HG02870 (cell line): ENCODE measurements at regions not wholly inside any gene's neighbourhood (a gene's known extent, or its start where the extent isn't known, plus 50 kb on each side); places are given as distances from the start of the nearest gene placed in this dataset.
"Not testable (repeated sequence)": the region's sequence is repeated elsewhere in the genome, so short reads cannot be mapped to it uniquely, and the experiment has no call there.

ENCODE experiments used
- ATAC-seq: cut with Tn5 transposase; IDR thresholded peaks from one replicate; pipeline ENCODE4 v1.9.1; 2021; ENCODE audit warnings: mild to moderate bottlenecking, moderate library complexity; ENCODE audit not compliant: unreplicated experiment

DNA sequence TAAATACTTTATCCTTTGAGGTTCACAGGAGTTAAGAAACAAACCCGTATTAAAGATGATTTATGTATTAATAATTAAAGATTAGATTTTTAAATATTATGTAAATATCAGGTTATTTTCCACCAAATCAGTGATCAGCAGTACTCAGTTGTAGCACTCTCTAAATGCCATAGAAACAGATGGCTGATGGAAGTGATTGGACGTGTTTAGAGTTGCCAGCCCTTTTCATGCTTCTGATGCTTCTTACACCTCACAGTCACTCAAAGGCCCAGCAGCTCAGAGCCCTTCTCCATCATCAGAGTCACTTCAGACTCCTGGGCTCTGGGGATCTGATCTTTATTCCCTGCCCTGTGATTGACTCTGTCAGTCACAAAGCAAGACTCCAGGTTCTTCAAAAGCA is 170.1 kb upstream of the PGRMC2 start:
- no peak for ATAC-seq

DNA sequence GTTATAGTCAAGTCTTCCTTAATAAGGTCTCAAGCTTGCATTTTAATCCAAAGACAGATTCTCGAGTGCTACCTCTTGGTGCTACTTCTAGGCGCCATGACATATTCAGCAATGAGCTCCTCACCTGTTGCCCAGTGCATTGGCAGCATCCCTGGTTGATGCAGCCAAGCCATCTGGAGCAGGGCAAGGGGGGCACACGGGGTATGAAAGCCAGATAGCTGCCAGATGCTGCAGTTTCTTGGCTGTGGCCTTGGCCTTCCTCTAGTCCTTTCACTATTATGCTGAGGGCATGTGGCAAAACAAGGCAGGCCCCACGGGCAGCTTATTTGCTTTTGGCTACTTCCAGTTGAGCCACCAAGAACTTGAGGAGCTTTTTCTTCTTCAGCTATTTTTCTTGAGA is 168.6 kb upstream of the PGRMC2 start:
- ATAC-seq: no peak

DNA sequence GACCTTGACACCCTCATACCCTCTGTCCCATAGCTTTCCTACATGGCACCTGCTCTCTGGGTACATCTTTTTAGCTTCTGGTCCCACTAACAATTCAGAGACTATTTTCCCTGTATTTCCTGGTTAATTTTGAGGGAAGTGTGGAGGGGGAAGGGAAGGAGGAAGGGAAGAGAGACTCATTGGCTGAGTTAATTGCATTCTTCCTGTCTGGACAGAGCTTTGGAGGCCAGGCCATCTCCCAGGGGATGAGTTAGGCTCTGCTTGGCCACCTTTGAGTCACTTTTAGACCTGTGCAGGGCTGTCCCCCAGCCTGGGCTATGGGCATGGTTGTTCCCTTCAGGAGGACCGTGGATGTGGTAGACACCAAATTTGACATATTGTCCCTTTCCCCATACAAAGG is 167.9 kb upstream of the PGRMC2 start:
- ATAC-seq: no peak

DNA sequence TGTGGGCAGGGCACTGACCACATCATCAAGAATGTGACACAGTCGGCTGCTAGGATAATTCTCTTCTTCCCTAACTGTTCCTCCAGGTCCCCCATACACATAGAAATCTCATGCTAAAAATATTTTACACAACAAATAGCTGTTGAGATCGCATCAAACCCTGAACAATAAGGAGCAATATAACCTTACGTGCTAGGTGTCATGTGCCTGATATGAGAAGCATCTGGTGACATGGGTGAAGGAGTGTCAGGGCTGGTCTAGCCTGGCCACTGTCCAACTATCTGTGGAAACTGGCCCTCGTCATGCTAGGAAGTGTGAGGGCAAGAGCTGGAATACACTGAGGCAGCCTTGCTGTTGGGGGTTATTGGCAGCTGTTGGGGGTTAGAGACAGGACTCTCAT is 167.3 kb upstream of the PGRMC2 start:
- ATAC-seq: no peak

DNA sequence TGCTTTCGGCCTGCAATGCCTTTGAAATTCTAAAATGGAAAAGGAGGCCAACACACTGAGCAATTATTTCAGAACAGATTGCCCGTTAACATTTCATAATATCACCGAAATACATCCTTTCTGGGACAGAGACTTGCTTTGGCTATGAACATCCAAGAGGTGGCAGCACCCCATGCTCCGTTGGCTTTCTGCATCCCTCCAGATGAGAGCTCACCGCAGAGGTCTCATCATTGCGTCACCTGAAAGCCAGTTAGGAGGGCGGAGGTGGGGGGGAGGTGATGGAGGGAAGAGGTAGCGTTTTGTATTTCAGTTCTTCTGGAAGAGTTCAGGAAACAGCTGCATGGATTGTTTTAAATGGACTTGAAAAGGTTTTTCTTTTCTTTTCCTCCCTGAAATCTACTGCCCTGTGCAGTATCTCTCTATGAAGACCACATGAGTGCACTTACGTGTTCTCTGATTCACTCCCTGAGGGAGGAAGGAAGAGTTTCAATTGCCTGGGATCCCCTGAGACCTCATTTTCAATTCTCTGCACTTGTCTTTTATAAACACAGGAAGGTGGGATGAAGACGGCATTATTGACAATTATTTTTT is 166.8 kb upstream of the PGRMC2 start:
- ATAC-seq: peak; percentile 99

DNA sequence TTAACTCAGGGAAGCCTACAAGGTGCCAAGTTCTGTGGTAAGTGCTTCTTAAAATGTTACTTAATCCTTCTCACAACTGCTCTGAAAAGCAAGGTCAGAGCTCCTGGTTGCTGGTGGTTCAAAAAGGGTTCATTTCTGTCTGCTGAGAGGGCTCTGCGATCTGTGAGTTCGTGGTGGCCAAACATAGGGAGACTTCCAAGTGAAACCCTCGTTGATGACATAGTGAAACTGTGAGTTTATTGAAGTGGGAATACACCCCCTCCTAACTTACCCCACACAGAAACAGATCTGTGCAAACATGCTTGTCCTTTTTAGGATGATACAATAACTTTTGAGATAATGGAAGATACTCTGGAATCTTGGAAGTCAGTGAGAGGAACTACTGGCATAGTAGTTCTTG is 164.8 kb upstream of the PGRMC2 start:
- no peak for ATAC-seq

DNA sequence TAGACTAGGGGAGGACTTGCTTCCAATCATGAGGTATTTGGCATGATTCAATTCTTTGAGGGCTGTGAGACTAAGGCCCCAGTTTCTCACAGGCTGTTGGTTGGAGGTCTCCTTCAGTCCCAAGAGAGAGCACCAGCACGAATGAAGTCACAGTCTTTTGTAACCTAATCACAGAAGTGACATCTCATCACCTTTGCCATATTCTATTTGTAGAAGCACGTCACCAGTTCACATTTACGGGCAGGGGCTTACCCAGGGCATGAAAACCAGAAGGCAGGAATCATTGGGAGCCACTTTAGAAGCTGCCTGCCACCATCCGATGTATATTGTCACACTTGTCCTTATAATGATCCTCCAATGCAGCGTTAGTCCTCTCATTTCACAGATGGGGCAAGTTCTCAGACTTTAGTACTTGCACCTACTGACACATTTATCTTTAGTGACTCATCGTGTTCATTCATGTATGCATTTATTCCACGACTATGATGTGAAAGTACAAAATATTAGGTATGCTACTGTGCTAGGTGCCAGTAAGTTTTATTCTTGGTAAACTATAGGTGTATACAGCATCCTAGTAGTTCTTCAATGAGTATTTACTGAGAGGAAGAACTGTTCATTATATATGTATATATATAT is 163.8 kb upstream of the PGRMC2 start:
- ATAC-seq: no peak

DNA sequence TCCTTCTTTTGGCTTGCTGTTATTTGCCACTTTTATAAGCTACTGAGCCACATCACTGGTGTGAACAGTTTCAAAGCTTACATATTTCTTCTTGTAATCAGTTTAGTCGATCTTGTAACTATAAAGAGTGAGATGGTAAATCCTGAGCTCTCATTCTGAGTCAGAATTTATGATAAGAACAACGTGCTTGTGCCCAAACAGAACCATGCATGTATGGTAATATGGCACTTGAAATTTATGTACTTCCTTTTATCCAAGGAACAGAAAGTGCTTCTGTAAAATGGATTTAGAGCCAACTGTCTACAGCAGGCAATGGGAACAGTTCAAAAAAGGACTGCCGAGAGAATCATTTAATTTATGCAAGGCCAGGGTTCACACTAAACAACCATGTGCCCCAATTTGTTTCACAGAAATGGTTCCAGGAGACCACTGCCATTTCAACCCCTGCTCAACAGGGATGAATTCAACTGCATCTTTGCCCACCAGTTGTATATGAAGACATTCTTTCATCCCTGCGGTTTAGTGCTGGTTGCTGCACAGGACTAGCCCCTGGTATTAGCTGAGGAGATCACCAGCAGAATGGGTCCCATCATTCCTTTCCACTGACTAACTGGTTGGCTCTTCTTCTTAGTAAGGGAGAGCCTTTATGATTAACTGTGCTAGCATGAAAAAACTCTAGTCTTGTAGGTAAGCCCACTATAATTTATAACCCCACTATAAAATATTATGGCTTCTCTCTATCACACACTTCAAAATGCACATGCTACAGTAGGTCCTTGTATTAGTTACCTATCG is 162.9 kb upstream of the PGRMC2 start:
- ATAC-seq: no peak

DNA sequence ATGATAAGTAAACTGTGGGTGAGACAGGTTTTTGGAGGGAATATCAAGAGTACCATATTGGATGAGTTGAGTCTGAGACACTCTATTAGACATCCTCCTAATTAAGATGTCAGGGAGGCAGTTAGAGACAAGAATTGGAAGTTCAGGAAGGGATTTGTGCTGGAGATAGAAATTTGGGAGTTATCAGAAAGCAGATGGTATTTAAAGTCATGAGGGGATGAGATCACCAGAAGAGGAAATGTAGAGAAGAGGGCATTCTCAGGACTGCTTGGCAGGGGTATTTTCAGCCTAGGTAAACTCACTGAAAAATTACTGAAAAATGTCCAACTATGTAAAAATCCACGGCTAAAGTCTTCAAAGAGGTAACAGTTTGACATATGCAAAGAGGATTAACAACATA is 161.6 kb upstream of the PGRMC2 start:
- no peak for ATAC-seq

DNA sequence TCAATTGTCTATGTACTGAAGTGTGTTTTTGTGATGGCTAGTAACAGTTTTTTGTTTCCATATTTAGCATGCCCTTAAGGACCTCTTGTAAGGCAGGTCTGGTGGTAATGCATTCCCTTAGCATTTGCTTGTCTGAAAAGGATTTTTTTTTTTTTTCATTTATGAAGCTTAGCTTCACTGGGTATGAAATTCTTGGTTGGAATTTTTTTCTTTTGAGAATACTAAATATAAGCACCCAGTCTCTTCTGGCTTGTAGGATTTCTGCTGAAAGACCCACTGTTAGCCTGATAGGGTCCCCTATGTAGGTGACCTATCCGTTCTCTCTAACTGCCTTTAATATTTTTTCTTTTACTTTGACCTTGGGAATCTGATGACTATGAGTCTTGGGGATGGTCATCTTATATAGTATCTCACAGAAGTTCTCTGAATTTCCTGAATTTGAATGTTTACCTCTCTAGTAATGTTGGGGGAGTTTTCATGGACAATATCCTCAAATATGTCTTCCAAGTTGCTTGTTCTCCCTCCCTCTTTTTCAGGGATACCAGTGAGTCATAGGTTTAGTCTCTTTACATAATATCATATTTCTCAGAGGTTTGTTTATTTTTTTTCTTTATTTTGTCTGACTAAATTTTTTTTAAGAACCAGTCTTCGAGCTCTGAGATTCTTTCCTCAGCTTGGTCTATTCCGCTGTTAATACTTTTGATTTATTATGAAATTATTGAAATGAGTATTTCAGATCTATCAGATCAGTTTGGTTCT is 157.1 kb upstream of the PGRMC2 start:
- ATAC-seq: no peak

DNA sequence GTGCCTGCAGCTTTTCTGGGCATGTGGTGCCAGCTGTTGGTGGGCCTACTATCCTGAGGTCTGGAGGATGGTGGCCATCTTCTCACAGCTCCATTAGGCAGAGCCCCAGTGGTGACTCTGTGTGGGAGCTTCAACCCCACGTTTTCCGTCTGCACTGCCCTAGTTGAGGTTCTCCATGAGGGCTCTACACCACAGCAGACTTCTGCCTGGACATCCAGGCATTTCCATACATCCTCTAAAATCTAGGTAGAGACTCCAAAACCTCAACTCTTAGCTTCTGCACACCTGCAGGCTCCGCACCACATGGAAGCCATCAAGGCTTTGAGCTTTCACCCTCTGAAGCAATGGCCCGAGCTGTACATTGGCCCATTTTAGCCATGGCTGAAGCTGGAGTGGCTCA is 153.3 kb upstream of the PGRMC2 start:
- no peak for ATAC-seq

DNA sequence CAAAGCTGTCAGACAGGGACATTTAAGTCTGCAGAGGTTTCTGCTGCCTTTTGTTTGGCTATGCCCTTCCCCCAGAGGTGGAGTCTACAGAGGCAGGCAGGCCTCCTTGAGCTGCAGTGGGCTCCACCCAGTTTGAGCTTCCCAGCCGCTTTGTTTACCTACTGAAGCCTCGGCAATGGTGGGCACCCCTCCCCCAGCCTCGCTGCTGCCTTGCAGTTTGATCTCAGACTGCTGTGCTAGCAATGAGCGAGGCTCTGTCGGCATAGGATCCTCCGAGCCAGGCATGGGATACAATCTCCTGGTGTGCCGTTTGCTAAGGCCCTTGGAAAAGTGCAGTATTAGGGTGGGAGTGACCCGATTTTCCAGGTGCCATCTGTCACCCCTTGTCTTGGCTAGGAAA is 149.4 kb upstream of the PGRMC2 start:
- ATAC-seq: not testable (repeated sequence)

DNA sequence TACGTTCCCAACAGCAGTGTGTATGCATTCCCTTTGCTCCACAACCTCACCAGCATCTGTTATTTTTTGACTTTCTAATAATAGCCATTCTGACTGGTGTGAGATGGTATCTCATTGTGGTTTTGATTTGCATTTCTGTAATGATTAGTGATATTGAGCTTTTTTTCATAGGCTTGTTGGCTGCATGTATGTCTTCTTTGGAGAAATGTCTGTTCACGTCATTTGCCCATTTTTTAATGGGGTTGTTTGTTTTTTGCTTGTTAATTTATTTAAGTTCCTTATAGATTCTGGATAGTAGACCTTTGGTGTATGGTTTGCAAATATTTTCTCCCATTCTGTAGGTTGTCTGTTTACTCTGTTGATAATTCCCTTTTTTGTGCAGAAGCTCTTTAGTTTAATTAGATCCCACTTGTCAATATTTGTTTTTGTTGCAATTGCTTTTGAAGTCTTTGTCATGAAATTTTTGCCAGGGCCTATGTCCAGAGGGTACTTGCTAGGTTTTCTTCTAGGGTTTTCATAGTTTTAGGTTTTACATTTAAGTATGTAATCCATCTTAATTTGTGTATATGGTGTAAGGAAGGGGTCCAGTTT is 141.5 kb upstream of the PGRMC2 start:
- not testable (repeated sequence) for ATAC-seq

DNA sequence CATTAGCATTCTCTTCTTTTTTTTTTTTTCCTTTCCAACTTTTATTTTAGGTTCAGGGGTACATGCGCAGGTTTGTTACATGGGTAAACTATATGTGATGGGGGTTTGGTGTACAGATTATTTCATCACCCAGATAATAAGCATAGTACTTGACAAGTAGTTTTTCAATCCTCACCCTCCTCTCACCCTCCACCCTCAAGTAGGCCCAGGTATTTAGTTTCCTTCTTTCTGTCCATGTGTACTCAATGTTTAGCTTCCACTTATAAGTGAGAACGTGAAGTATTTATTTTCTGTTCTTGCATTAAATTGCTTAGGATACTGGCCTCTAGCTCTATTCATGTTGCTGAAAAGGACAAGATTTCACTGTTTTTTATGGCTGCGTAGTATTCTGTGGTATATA is 140.8 kb upstream of the PGRMC2 start:
- no peak for ATAC-seq

DNA sequence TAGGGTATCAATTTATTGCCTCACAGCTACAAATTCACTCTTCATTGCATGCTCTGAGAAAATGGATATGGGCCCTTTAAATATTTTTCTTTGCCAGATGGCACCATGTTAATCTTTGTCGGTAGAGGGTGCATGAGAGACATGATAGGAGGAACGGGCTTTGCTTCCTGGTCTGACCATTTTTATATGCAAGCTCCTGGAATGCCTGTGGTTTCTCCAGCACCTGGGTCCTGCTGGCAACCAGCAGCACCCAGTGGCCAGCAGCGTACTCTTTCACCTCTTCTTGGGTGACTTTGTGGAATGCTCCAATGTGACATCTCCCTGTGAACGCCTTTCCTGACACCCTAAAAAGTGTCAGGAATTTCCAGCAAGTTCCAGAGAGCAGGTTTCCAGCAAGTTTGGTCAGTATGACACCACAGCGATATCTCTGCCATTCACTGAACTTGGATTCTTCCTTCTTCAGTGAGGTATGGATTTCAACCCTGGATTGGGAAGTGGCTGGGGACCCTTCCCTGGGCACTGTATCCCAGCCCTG is 140.3 kb upstream of the PGRMC2 start:
- no peak for ATAC-seq

DNA sequence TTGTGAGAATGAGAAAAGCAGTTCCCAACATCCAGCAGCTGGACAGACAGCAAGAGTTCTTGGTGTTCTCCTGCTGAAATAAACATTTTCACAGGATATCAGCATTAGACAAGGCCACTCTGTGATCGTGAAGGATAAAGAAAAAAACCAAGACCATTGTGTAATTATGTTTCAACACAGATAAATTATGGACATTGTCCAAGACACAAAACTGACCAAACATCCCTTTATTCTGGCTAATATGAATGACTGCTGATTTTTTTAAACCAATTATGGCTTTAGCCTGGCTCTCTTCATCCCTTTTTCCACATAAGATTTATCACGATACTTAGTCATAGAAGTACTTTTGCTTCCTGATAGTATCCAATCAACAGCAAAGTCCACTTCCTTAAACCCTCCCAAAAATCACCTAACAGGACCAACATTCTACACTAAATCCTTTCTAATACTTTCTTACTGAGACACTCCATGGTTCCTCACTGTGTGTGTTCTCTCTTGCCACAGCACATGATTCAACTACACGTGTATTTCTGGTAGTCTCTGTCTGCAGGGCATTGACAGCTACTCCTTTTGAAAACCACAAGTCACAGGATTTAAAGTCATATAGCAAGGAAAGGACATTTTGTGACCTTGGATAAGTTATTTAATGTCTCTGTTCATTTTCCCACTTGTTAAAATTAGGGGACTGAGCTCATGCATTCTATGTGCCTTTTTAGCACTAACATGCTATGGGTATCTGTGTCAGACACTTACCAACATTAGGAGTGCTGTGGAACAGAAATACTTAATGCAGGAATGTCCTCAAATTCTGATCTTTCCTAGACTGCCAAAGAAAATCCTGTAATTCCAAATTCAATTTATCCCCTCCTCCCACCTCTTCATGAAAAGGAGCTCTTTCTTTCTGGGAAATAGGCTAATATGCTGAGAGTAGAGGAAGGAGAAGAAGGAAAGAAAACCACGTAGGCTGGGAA is 137.2 kb upstream of the PGRMC2 start:
- ATAC-seq: no peak

DNA sequence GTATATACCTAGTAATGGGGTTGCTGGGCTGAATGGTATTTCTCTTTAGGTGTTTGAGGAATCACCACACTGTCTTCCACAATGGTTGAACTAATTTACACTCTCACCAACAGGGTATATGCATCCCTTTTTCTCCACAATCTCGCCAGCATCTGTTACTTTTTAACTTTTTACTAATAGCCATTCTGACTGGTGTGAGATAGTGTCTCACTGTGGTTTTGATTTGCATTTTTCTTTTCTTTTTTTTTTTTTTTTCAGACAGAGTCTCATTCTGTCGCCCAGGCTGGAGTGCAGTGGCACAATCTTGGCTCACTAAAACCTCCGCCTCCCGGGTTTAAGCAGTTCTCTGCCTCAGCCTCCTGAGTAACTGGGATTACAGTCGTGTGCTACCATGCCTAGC is 134.7 kb upstream of the PGRMC2 start:
- ATAC-seq: not testable (repeated sequence)

DNA sequence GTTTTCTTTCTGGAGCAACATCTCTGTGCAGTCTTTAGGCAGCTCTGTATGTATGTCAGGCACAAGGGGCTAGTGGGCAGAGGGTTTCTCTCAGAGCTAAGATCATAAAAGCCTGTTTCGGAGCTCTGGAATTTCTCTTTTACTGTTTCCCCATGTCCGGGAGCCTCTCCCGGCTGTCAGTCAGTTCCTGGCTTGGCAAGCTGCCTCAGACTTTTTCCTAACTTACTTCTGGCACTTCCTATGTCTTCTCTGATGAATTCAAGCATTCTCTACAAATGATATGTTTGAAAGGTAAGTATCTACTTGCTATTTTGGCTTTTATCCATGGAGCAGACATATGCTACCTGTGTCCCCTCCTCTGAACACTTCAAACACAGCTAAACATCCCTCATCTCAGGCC is 129.3 kb upstream of the PGRMC2 start:
- ATAC-seq: no peak

DNA sequence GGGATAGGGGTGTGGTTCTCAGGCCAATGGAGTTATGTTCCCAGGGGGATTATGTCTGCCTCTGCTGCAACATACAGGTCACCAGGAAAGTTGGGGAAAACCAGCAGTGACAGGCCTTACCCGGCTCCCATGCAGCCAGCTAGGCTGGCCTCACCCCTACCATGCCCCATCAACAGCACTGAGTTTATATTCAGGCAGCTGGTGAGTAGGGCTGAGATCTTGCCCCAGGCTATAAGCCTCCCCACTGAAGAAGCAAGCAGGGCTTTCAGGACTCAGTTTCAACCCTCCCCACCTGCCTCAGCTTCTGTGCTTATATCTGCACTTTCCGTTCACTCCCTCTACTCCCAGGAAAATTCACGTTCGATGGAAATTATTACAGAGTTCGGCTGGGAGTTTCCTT is 122.4 kb upstream of the PGRMC2 start:
- no peak for ATAC-seq

DNA sequence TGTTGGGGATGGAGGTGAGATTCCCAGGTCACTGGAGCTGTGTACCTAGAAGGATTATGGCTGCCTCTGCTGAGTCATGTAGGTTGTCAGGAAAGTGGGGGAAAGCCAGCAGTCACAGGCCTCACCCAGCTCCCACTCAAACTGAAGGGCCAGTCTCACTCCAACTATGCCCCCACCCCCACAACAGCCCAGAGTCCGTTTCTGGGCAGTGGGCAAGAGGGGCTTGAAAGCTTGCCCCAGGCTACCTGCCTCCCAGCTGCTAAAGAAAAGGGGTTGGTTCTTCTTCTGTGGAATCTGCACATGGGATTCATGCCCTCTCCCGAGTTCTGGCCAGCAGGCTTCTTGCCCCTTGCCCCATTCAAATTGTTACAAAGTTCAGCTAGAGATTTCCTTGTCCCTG is 116.0 kb upstream of the PGRMC2 start:
- ATAC-seq: no peak
